ENCODE measurements at regions not wholly inside any gene's neighbourhood (a gene's known extent, or its start where the extent isn't known, plus 50 kb on each side); places are given as distances from the start of the nearest gene placed in this dataset.

- ChIA-PET CTCF (ENCODE audit: unreplicated experiment) (no interaction called here), POLR2A (interaction anchor here (0.6 kb wide), 1 partner anchor 411 kb away, joined by 3 read pairs; no protein-coding TSS in a partner anchor)
- Histone ChIP-seq H3K4me2 (ENCODE audit: low read length) (no peak overlapping the region), H2AFZ (ENCODE audit: low read length) (no peak overlapping the region), H4K20me1 (ENCODE audit: insufficient read depth, low read length) (no peaks in the 10 kb centered on the region), H3K36me3 (ENCODE audit: insufficient read depth, low read length) (no peaks in the 10 kb centered on the region), H3K27ac (ENCODE audit: low read depth, low read length, poor library complexity, severe bottlenecking) (no peak overlapping the region), H3K9me3 (ENCODE audit: low read length) (no peaks in the 10 kb centered on the region), H3K4me3 (ENCODE audit: low read depth, low read length, poor library complexity, severe bottlenecking) (no peak overlapping the region), H3K9me2 (ENCODE audit: insufficient read depth, low read length) (no peaks in the 10 kb centered on the region), H3K4me1 (ENCODE audit: insufficient read depth, low read length, poor library complexity, severe bottlenecking) (no peaks in the 10 kb centered on the region), H3K79me2 (ENCODE audit: insufficient read depth, low read depth, low read length) (no peaks in the 10 kb centered on the region)
- no TSS peak for BruUV-seq (replicated peaks)
- no peak for TF ChIP-seq EZH2phosphoT487 (IDR thresholded peaks at IDR 0.05; ENCODE audit: borderline replicate concordance, low read depth, low read length)
- TF ChIP-seq, protein P1, sequence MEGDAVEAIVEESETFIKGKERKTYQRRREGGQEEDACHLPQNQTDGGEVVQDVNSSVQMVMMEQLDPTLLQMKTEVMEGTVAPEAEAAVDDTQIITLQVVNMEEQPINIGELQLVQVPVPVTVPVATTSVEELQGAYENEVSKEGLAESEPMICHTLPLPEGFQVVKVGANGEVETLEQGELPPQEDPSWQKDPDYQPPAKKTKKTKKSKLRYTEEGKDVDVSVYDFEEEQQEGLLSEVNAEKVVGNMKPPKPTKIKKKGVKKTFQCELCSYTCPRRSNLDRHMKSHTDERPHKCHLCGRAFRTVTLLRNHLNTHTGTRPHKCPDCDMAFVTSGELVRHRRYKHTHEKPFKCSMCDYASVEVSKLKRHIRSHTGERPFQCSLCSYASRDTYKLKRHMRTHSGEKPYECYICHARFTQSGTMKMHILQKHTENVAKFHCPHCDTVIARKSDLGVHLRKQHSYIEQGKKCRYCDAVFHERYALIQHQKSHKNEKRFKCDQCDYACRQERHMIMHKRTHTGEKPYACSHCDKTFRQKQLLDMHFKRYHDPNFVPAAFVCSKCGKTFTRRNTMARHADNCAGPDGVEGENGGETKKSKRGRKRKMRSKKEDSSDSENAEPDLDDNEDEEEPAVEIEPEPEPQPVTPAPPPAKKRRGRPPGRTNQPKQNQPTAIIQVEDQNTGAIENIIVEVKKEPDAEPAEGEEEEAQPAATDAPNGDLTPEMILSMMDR (conservative IDR thresholded peaks at IDR 0.05; ENCODE audit: low read length), result no peak
- intact Hi-C loops (cut with micrococcal nuclease; ENCODE audit: unreplicated experiment), result no loop called here
- DNase-seq (ENCODE audit: low spot score), result no peak
Measured at GRCh38 chr5:37984300-37984699, 144.5 kb upstream of the GDNF start.

DNA sequence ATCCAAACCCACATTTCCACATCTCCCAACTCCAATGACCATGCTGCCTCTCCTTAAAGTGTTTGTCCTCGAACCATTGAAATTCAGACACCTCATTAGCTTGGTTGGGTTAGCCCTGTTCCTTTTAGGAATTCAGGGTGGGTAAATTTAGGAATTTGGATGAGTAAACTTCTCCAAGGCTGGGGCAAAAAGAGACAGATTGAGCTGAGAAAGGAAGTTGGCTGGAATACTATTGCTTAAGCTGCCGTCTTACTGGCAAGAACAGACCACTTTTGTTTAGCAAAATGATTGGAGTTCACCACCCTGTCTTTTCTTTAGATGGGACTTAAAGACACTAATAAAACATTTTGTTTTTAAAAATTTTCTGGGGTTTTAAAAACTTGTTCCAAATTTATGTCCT is 143.6 kb upstream of the GDNF start:
- POLR2A ChIA-PET, result no interaction called here
- Histone ChIP-seq H4K20me1 (ENCODE audit: insufficient read depth, low read length) (no peaks in the 10 kb centered on the region), H3K4me3 (ENCODE audit: low read depth, low read length, poor library complexity, severe bottlenecking) (no peak overlapping the region), H3K79me2 (ENCODE audit: insufficient read depth, low read depth, low read length) (no peaks in the 10 kb centered on the region), H3K4me2 (ENCODE audit: low read length) (no peak overlapping the region), H3K4me1 (ENCODE audit: insufficient read depth, low read length, poor library complexity, severe bottlenecking) (no peaks in the 10 kb centered on the region), H3K9me3 (ENCODE audit: low read length) (no peaks in the 10 kb centered on the region), H3K9me2 (ENCODE audit: insufficient read depth, low read length) (no peaks in the 10 kb centered on the region), H2AFZ (ENCODE audit: low read length) (no peak overlapping the region), H3K27ac (ENCODE audit: low read depth, low read length, poor library complexity, severe bottlenecking) (no peak overlapping the region), H3K36me3 (ENCODE audit: insufficient read depth, low read length) (no peaks in the 10 kb centered on the region)
- intact Hi-C loops (cut with micrococcal nuclease; ENCODE audit: unreplicated experiment), result no loop called here
- CTCF ChIA-PET (ENCODE audit: unreplicated experiment), result no interaction called here
- no peak for DNase-seq (ENCODE audit: low spot score)
- no TSS peak for BruUV-seq (replicated peaks)
- TF ChIP-seq EZH2phosphoT487 (IDR thresholded peaks at IDR 0.05; ENCODE audit: borderline replicate concordance, low read depth, low read length), result no peak
- TF ChIP-seq, protein P1 (conservative IDR thresholded peaks at IDR 0.05; ENCODE audit: low read length), result no peak

DNA sequence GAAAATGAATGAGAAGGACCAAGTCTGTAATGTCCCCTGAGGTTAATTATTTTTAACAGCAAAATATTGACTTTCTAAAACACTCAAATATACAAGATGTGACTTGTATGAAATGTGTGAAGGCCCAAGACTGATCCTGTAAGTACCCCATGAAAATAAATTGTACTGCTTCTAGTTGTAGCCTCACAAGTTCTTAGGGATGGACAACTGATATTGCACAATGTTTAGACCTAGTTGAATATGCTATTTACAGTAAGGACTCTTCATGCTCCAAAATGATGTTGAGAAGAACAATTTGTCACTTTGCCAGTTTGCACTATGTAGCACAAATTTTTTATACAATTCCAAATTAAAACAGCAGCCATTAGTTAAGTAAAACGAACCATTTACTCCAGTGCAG is 139.7 kb upstream of the GDNF start:
- DNase-seq (ENCODE audit: low spot score), result no peak
- ChIA-PET POLR2A (interaction anchor here (0.9 kb wide), 1 partner anchor 10 kb away, joined by 3 read pairs; no protein-coding TSS in a partner anchor), CTCF (ENCODE audit: unreplicated experiment) (no interaction called here)
- H3K4me2 ChIP-seq (ENCODE audit: low read length), result no peak overlapping the region
- no peak for TF ChIP-seq EZH2phosphoT487 (IDR thresholded peaks at IDR 0.05; ENCODE audit: borderline replicate concordance, low read depth, low read length)
- TF ChIP-seq, protein P1 (conservative IDR thresholded peaks at IDR 0.05; ENCODE audit: low read length), result no peak
- H3K79me2 ChIP-seq (ENCODE audit: insufficient read depth, low read depth, low read length), result no peaks in the 10 kb centered on the region
- no peaks in the 10 kb centered on the region for H4K20me1 ChIP-seq (ENCODE audit: insufficient read depth, low read length)
- intact Hi-C loops (cut with micrococcal nuclease; ENCODE audit: unreplicated experiment), result no loop called here
- H3K36me3 ChIP-seq (ENCODE audit: insufficient read depth, low read length), result no peaks in the 10 kb centered on the region
- no peaks in the 10 kb centered on the region for H3K9me2 ChIP-seq (ENCODE audit: insufficient read depth, low read length)
- H3K9me3 ChIP-seq (ENCODE audit: low read length), result no peaks in the 10 kb centered on the region
- no peak overlapping the region for H3K4me3 ChIP-seq (ENCODE audit: low read depth, low read length, poor library complexity, severe bottlenecking)
- BruUV-seq (replicated peaks), result no TSS peak
- no peak overlapping the region for H3K27ac ChIP-seq (ENCODE audit: low read depth, low read length, poor library complexity, severe bottlenecking)
- H3K4me1 ChIP-seq (ENCODE audit: insufficient read depth, low read length, poor library complexity, severe bottlenecking), result no peaks in the 10 kb centered on the region
- H2AFZ ChIP-seq (ENCODE audit: low read length), result no peak overlapping the region

All from OCI-LY7 (cell line).